Naive thymus-derived CD4-positive, alpha-beta T cell (primary cell): ENCODE measurements at regions not wholly inside any gene's neighbourhood (a gene's known extent, or its start where the extent isn't known, plus 50 kb on each side); places are given as distances from the start of the nearest gene placed in this dataset.

Experiments used
- ATAC-seq: fragments of 150-1000 bp; cut with Tn5 transposase; 2 replicates; pipeline ENCODE4 v1.10.0; 2021; ENCODE audit warnings: mild to moderate bottlenecking, moderate library complexity
- CTCF ChIA-PET: fragments of 350-600 bp; sonication (Branson Sonifier 250); formaldehyde crosslinking; loops from one replicate; lab custom pipeline; 2021; ENCODE audit warnings: antibody characterized with exemption; lab: Charles Lee
- POLR2A ChIA-PET: fragments of 350-600 bp; sonication (Branson Sonifier 250); formaldehyde crosslinking; loops from one replicate; lab custom pipeline; 2021; ENCODE audit warnings: antibody characterized with exemption, inconsistent platforms; lab: Charles Lee
- DNase-seq, 9 donors: peaks; one replicate each; pipeline versions ENCODE4 v3.0.0 to v3.0.0-alpha.2; 2020 to 2022; ENCODE audit warnings: mixed read lengths in 1 of 9
- H3K27ac ChIP-seq: one replicate; pipeline ENCODE4 v1.7.0; 2013; ENCODE audit warnings: mild to moderate bottlenecking, low read depth, low read length, moderate library complexity
- H3K27me3 ChIP-seq, 2 donors: one replicate each; pipeline ENCODE4 v1.7.0; 2013; ENCODE audit warnings: low read length in 2 of 2, mild to moderate bottlenecking in 2 of 2, moderate library complexity in 2 of 2; ENCODE audit not compliant: control insufficient read depth in 2 of 2, insufficient read depth in 2 of 2
- H3K36me3 ChIP-seq, 3 experiments: 1 replicate in 2 of 3; 2 replicates in 1 of 3; pipeline ENCODE4 v1.7.0; 2013; ENCODE audit warnings: low read length in 3 of 3, mild to moderate bottlenecking in 3 of 3, moderate library complexity in 1 of 3; ENCODE audit not compliant: insufficient read depth in 3 of 3, control insufficient read depth in 2 of 3
- H3K4me1 ChIP-seq, 2 donors: one replicate each; pipeline ENCODE4 v1.7.0; 2013; ENCODE audit warnings: low read length in 2 of 2, mild to moderate bottlenecking in 2 of 2, moderate library complexity in 1 of 2; ENCODE audit not compliant: control insufficient read depth in 2 of 2, insufficient read depth in 2 of 2
- H3K4me3 ChIP-seq: 2 replicates; pipeline ENCODE4 v1.7.0; 2013; ENCODE audit warnings: mild to moderate bottlenecking, low read length
- H3K9me3 ChIP-seq, 3 experiments: 1 replicate in 2 of 3; 2 replicates in 1 of 3; pipeline ENCODE4 v1.7.0; 2013; ENCODE audit warnings: low read length in 3 of 3; ENCODE audit not compliant: control insufficient read depth in 2 of 3
- H3K27ac Mint-ChIP-seq, 9 donors: one replicate each; pipeline ENCODE4 v1.8.0; 2020 to 2022; ENCODE audit warnings: mixed read lengths in 9 of 9, mild to moderate bottlenecking in 8 of 9, moderate library complexity in 5 of 9, inconsistent platforms in 2 of 9
- H3K27me3 Mint-ChIP-seq, 5 donors: one replicate each; pipeline ENCODE4 v1.8.0; 2021 to 2022; ENCODE audit warnings: mixed read lengths in 5 of 5, mild to moderate bottlenecking in 1 of 5
- H3K36me3 Mint-ChIP-seq, 5 donors: one replicate each; pipeline ENCODE4 v1.8.0; 2020 to 2022; ENCODE audit warnings: mixed read lengths in 5 of 5, mild to moderate bottlenecking in 3 of 5, inconsistent platforms in 1 of 5
- H3K4me1 Mint-ChIP-seq, 7 donors: one replicate each; pipeline ENCODE4 v1.8.0; 2020 to 2022; ENCODE audit warnings: mixed read lengths in 7 of 7, mild to moderate bottlenecking in 3 of 7, inconsistent platforms in 1 of 7
- H3K4me3 Mint-ChIP-seq, 10 donors: one replicate each; pipeline ENCODE4 v1.8.0; 2020 to 2022; ENCODE audit warnings: mild to moderate bottlenecking in 10 of 10, mixed read lengths in 10 of 10, moderate library complexity in 6 of 10, inconsistent platforms in 2 of 10
- H3K9me3 Mint-ChIP-seq, 11 donors: one replicate each; pipeline ENCODE4 v1.8.0; 2020 to 2022; ENCODE audit warnings: mixed read lengths in 11 of 11, mild to moderate bottlenecking in 4 of 11, inconsistent platforms in 1 of 11, moderate library complexity in 1 of 11
- intact Hi-C, 2 donors: fragments of 100-400 bp; cut with micrococcal nuclease; formaldehyde crosslinking; loops; one replicate each; pipeline ENCODE4 v1.15.1; 2023

DNA sequence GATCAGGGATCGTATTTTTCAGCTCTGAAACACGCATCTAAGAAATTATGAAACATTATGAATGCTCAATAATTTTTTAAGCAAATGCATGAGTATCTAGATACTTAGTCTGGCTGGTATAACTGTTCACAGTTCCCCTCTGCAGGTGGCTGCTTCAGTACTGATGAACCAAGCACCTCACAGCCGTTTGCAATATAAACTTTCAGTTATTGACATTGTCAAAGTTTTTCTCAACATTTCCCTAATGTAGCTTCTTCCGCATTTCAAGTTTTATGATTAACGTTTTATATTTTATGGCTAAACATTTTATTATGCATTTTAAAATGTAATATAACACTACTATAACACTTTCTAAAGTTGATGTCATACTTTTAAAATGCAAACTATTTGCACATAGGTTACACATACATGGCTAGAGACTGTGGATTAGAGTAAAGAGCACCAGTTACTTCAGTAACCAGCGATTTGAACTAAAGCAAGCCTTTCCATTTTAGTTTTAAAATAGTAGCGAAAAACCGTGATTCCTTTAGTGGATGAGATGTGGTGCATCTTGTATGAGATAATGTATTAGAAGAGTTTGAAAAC, 495.4 kb downstream of the XIRP2 start:
- H3K4me1 Mint-ChIP-seq, result no peaks in the 10 kb centered on the region
- ChIA-PET POLR2A (no interaction called here), CTCF (no interaction called here)
- Histone ChIP-seq H3K9me3 (no peaks in the 10 kb centered on the region), H3K27ac (no peak overlapping the region), H3K4me1 (no peaks in the 10 kb centered on the region), H3K27me3 (no peaks in the 10 kb centered on the region), H3K36me3 (no peaks in the 10 kb centered on the region), H3K4me3 (no peak overlapping the region)
- peaks cover 0 to 6% (median 0%) of the 10 kb centered on the region in 5 donors for H3K27me3 Mint-ChIP-seq
- peaks cover 0 to 12% (median 0%) of the 10 kb centered on the region in 11 donors for H3K9me3 Mint-ChIP-seq
- H3K27ac Mint-ChIP-seq, result no peak overlapping the region
- intact Hi-C loops, result no loop called here
- ATAC-seq (no peak), DNase-seq (no peak)
- H3K36me3 Mint-ChIP-seq, result no peaks in the 10 kb centered on the region
- H3K4me3 Mint-ChIP-seq, result no peak overlapping the region

DNA sequence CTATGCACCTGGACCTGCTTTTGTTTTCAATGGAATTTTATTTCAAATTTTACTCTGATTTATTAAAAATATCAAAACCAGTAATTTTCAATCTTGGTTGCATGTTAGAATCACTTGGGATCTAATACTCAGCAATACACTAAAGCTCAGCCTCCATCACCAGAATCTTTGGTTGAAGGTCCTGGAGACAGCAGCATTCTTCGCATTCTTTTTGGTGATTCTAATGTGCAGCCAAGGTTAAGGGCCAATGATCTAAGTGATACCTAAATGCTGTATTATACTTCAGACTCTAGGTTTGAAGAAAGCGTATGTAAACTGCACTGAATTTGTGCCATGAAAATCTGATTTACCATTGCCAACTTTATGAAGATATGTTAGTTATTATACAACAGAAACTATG, 493.1 kb downstream of the XIRP2 start:
- H3K36me3 ChIP-seq, result no peaks in the 10 kb centered on the region
- Mint-ChIP-seq H3K27me3 (peaks cover 0 to 6% (median 0%) of the 10 kb centered on the region in 5 donors), H3K4me3 (no peak overlapping the region), H3K9me3 (peaks cover 0 to 18% (median 1%) of the 10 kb centered on the region in 11 donors), H3K27ac (no peak overlapping the region), H3K4me1 (no peaks in the 10 kb centered on the region), H3K36me3 (no peaks in the 10 kb centered on the region)
- CTCF ChIA-PET, result no interaction called here
- no peaks in the 10 kb centered on the region for H3K9me3 ChIP-seq
- H3K4me3 ChIP-seq, result no peak overlapping the region
- no peak for DNase-seq
- no peak for ATAC-seq
- no peaks in the 10 kb centered on the region for H3K27me3 ChIP-seq
- no peak overlapping the region for H3K27ac ChIP-seq
- POLR2A ChIA-PET, result no interaction called here
- intact Hi-C loops, result no loop called here
- no peaks in the 10 kb centered on the region for H3K4me1 ChIP-seq

DNA sequence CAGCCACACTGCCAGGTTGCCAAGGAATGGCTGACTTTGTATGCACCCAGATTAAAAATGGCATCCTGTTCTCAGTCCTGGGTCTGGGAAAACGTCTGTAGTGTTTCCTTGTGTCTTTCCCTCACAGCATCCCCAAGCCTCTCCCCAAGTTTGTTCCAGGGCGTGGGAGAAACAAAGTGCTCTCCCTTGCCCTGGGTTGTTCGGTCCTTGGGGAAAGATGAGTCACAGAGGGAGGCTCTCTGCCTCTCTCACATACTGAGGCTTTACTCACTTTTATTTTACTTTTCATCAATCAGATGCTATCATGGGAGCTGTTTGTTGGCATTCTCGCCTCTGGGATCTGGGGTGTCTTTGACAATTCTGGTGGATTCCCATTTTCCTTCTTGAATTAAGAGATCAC, 492.3 kb downstream of the XIRP2 start:
- Histone ChIP-seq H3K27ac (no peak overlapping the region), H3K4me1 (no peaks in the 10 kb centered on the region), H3K4me3 (no peak overlapping the region), H3K9me3 (no peaks in the 10 kb centered on the region), H3K27me3 (no peaks in the 10 kb centered on the region), H3K36me3 (no peaks in the 10 kb centered on the region)
- peaks cover 0 to 21% (median 1%) of the 10 kb centered on the region in 11 donors for H3K9me3 Mint-ChIP-seq
- H3K4me1 Mint-ChIP-seq, result no peaks in the 10 kb centered on the region
- no peak overlapping the region for H3K4me3 Mint-ChIP-seq
- intact Hi-C loops, result no loop called here
- H3K36me3 Mint-ChIP-seq, result no peaks in the 10 kb centered on the region
- peaks cover 0 to 6% (median 0%) of the 10 kb centered on the region in 5 donors for H3K27me3 Mint-ChIP-seq
- CTCF ChIA-PET, result no interaction called here
- H3K27ac Mint-ChIP-seq, result no peak overlapping the region
- DNase-seq (no peak), ATAC-seq (no peak)
- POLR2A ChIA-PET, result no interaction called here

DNA sequence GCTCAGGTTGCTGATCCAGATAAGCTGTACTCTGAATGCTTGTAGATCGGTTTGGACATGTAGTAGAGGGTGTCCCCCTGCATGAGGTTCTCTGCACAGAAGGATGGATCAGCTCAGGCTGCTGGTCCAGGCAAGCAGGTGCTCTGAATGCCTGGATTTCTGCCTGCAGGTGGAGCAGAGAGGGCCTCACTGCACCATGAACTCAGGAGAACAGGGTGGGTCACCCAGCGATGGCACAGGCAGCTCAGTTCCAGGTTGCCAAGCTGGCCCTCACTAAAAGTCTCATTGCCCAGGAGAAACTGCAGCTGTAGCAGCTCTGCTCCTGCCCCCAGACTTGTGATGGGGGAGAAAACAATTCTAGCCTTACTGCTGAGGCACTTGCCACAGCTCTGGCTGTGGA, 491.8 kb downstream of the XIRP2 start:
- ChIA-PET POLR2A (no interaction called here), CTCF (no interaction called here)
- Mint-ChIP-seq H3K27me3 (peaks cover 0 to 6% (median 0%) of the 10 kb centered on the region in 5 donors), H3K36me3 (no peaks in the 10 kb centered on the region), H3K4me3 (no peak overlapping the region), H3K4me1 (no peaks in the 10 kb centered on the region), H3K9me3 (peaks cover 0 to 18% (median 0%) of the 10 kb centered on the region in 11 donors), H3K27ac (no peak overlapping the region)
- Histone ChIP-seq H3K4me1 (no peaks in the 10 kb centered on the region), H3K27ac (no peak overlapping the region), H3K4me3 (no peak overlapping the region), H3K27me3 (no peaks in the 10 kb centered on the region), H3K36me3 (no peaks in the 10 kb centered on the region), H3K9me3 (no peaks in the 10 kb centered on the region)
- ATAC-seq (no peak), DNase-seq (no peak)
- intact Hi-C loops, result no loop called here

DNA sequence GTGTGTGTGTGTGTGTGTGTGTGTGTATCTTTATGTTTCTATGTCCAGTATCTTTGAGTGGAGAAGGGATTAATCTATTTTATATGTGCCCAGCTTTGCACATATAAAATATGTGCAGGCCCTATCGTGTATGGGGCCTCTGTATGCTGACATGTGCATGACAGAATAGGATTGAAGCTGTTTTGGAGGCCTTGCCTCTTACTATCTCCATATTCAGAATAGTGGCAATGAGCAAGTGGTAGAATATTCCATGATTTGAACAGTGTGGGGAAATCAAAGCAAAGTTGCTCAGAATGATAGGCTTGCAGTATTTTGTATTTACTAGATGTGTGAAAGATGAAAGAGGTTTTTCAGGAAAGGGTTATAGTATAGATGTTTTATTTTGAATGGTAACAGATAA, 480.8 kb downstream of the XIRP2 start:
- no peak for ATAC-seq
- POLR2A ChIA-PET, result no interaction called here
- intact Hi-C loops, result no loop called here

DNA sequence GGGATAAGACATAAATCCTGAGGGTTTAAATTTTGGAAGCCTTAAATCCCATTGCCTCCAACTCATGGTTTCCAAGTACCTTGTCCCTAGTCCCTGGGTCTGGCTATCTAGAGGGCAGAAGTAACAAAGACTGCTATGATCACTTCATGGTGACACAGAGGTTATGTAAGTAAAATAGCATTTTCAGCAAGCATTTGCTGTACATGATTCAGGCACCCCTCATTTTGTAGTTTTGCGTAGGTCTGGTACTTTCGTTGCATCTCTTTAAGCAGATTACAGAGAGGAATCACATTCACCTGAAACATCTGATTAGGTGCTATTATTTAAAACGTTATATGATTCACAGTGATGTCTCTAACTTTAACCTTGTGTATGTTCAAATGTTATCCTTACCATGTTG, 480.1 kb downstream of the XIRP2 start:
- no peaks in the 10 kb centered on the region for H3K36me3 ChIP-seq
- no peak overlapping the region for H3K4me3 ChIP-seq
- no peaks in the 10 kb centered on the region for H3K27me3 ChIP-seq
- Mint-ChIP-seq H3K27ac (no peak overlapping the region), H3K9me3 (peaks cover 0 to 4% (median 1%) of the 10 kb centered on the region in 11 donors), H3K4me1 (no peaks in the 10 kb centered on the region), H3K27me3 (no peaks in the 10 kb centered on the region), H3K36me3 (no peaks in the 10 kb centered on the region), H3K4me3 (no peak overlapping the region)
- ChIA-PET POLR2A (no interaction called here), CTCF (no interaction called here)
- ATAC-seq, result no peak
- H3K27ac ChIP-seq, result no peak overlapping the region
- intact Hi-C loops, result no loop called here
- no peak for DNase-seq
- H3K9me3 ChIP-seq, result no peaks in the 10 kb centered on the region
- no peaks in the 10 kb centered on the region for H3K4me1 ChIP-seq

More for the DNA sequence above, 480.8 kb downstream of the XIRP2 start:
- Mint-ChIP-seq H3K4me3 (no peak overlapping the region), H3K27me3 (no peaks in the 10 kb centered on the region), H3K27ac (no peak overlapping the region), H3K36me3 (no peaks in the 10 kb centered on the region), H3K4me1 (no peaks in the 10 kb centered on the region), H3K9me3 (peaks cover 0 to 3% (median 0%) of the 10 kb centered on the region in 11 donors)
- Histone ChIP-seq H3K4me3 (no peak overlapping the region), H3K4me1 (no peaks in the 10 kb centered on the region), H3K9me3 (no peaks in the 10 kb centered on the region), H3K36me3 (no peaks in the 10 kb centered on the region), H3K27ac (no peak overlapping the region), H3K27me3 (no peaks in the 10 kb centered on the region)
- no peak for DNase-seq
- CTCF ChIA-PET, result no interaction called here

- no peaks in the 10 kb centered on the region for H3K36me3 Mint-ChIP-seq
- DNase-seq (no peak), ATAC-seq (no peak)
- no peaks in the 10 kb centered on the region for H3K4me1 ChIP-seq
- no peaks in the 10 kb centered on the region for H3K27me3 ChIP-seq
- no peak overlapping the region for H3K4me3 ChIP-seq
- ChIA-PET POLR2A (interaction anchor here (0.7 kb wide), 1 partner anchor 115 kb away, joined by 5 read pairs; no protein-coding TSS in a partner anchor), CTCF (no interaction called here)
- H3K27ac Mint-ChIP-seq, result no peak overlapping the region
- no peak overlapping the region for H3K27ac ChIP-seq
- peaks cover 0 to 14% (median 4%) of the 10 kb centered on the region in 11 donors for H3K9me3 Mint-ChIP-seq
- no peaks in the 10 kb centered on the region for H3K9me3 ChIP-seq
- no peak overlapping the region for H3K4me3 Mint-ChIP-seq
- no peaks in the 10 kb centered on the region for H3K27me3 Mint-ChIP-seq
- no peaks in the 10 kb centered on the region for H3K4me1 Mint-ChIP-seq
- intact Hi-C loops, result no loop called here
- H3K36me3 ChIP-seq, result no peaks in the 10 kb centered on the region
Observed at GRCh38 chr2:167365216-167365615, 476.9 kb downstream of the XIRP2 start.
